IPS-18a (cell line): ENCODE measurements at regions not wholly inside any gene's neighbourhood (a gene's known extent, or its start where the extent isn't known, plus 50 kb on each side); places are given as distances from the start of the nearest gene placed in this dataset.
"Not testable (repeated sequence)": the region's sequence is repeated elsewhere in the genome, so short reads cannot be mapped to it uniquely, and the experiment has no call there.

Experiments used
- H3K27ac ChIP-seq: one replicate; pipeline ENCODE4 v1.5.1; 2013; ENCODE audit warnings: low read length
- H3K27me3 ChIP-seq: one replicate; pipeline ENCODE4 v1.6.1; 2013; ENCODE audit warnings: mild to moderate bottlenecking, low read length; ENCODE audit not compliant: control insufficient read depth, insufficient read depth
- H3K36me3 ChIP-seq: one replicate; pipeline ENCODE4 v1.6.1; 2013; ENCODE audit warnings: low read depth, low read length; ENCODE audit not compliant: control insufficient read depth
- H3K4me1 ChIP-seq: one replicate; pipeline ENCODE4 v1.6.1; 2013; ENCODE audit warnings: low read depth, low read length; ENCODE audit not compliant: control insufficient read depth
- H3K4me3 ChIP-seq: one replicate; pipeline ENCODE4 v1.5.1; 2013; ENCODE audit warnings: low read length
- H3K9ac ChIP-seq: one replicate; pipeline ENCODE4 v1.6.1; 2013; ENCODE audit warnings: mild to moderate bottlenecking, low read length, moderate library complexity
- H3K9me3 ChIP-seq: one replicate; pipeline ENCODE4 v1.6.1; 2013; ENCODE audit warnings: low read depth, low read length; ENCODE audit not compliant: control insufficient read depth

GRCh38 chr10:84599254-84599653, 270.9 kb downstream of the CCSER2 start:
- no peak overlapping the region for H3K9ac ChIP-seq
- peaks cover 27% of the 10 kb centered on the region for H3K27me3 ChIP-seq
- no peak overlapping the region for H3K4me3 ChIP-seq
- H3K36me3 ChIP-seq, result no peaks in the 10 kb centered on the region
- H3K9me3 ChIP-seq, result no peaks in the 10 kb centered on the region
- no peak overlapping the region for H3K27ac ChIP-seq
- H3K4me1 ChIP-seq, result peaks cover 3% of the 10 kb centered on the region

DNA sequence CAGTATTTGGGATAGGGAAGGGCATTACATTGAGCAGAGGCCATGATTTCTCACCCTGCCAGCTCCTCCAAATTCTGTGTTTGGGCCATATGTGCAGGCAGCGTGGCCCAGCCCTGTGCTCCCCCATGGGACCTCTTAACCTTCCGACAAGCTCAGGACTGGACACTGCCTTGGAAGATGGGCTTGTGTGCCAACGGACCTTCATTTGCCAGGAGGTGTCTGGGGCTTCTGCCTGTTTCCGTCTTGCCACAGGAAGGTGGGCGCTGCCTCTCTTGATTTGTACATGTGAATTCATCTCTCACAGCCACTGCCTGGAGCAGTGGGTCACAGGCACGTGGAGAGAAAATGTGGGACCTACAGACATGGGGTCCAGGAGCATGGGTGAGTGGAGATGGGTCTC, 272.6 kb downstream of the CCSER2 start:
- Histone ChIP-seq H3K9ac (no peak overlapping the region), H3K27me3 (peaks cover 32% of the 10 kb centered on the region), H3K36me3 (no peaks in the 10 kb centered on the region), H3K27ac (no peak overlapping the region), H3K9me3 (no peaks in the 10 kb centered on the region), H3K4me1 (peaks cover 3% of the 10 kb centered on the region), H3K4me3 (no peak overlapping the region)

GRCh38 chr10:84602543-84602942, 274.2 kb downstream of the CCSER2 start:
- peaks cover 32% of the 10 kb centered on the region for H3K27me3 ChIP-seq
- H3K36me3 ChIP-seq, H3K27ac ChIP-seq, H3K9ac ChIP-seq, H3K4me1 ChIP-seq, H3K9me3 ChIP-seq: not testable (repeated sequence)
- peak overlapping the region; percentile 48 for H3K4me3 ChIP-seq

DNA sequence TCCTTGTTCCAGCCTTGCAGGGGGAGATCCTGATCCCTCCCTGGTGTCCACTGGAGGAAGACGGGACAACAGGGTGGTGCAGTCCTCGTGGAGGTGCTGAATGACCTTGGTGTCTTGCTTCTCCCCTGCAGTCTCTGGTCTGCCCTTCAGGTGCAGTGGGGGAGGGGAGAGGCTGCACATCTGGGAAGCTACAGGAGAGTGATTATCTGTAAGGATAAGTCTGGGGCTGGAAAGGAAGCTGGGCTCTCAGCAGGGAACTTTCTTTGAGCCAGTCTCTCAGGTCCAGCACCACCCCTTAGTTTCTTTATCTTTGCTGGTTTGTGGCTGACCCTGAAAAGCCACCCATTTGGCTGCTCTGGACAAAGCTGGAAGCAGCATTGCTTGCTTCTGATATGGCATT, 275.6 kb downstream of the CCSER2 start:
- H3K27me3 ChIP-seq, result peaks cover 32% of the 10 kb centered on the region
- no peak overlapping the region for H3K4me3 ChIP-seq
- H3K9me3 ChIP-seq, result no peaks in the 10 kb centered on the region
- no peaks in the 10 kb centered on the region for H3K36me3 ChIP-seq
- H3K4me1 ChIP-seq, result peaks cover 11% of the 10 kb centered on the region
- H3K9ac ChIP-seq, result no peak overlapping the region
- H3K27ac ChIP-seq, result no peak overlapping the region

DNA sequence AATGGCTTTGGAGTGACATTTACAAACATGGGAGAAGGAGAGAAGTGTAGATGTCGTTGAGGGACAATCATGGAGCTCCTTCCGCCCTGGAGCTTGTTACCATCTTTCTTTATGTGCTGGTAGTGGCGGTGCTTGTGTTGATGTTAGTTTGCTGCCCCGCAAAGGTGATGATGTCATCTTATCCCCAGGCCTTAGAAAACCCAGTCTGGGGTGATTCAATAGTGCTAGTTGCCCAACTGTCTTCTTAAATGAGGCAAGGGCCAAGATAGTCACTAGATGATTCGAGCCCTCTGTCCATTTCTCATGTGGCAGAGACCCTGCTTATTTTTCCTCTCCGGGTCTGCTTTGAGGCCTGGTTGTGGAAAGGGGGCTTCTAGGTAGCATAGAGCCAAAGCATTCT, 277.4 kb downstream of the CCSER2 start:
- no peaks in the 10 kb centered on the region for H3K36me3 ChIP-seq
- H3K4me1 ChIP-seq, result peaks cover 11% of the 10 kb centered on the region
- no peak overlapping the region for H3K27ac ChIP-seq
- no peak overlapping the region for H3K4me3 ChIP-seq
- H3K27me3 ChIP-seq, result peaks cover 32% of the 10 kb centered on the region
- H3K9me3 ChIP-seq, result no peaks in the 10 kb centered on the region
- H3K9ac ChIP-seq, result no peak overlapping the region

DNA sequence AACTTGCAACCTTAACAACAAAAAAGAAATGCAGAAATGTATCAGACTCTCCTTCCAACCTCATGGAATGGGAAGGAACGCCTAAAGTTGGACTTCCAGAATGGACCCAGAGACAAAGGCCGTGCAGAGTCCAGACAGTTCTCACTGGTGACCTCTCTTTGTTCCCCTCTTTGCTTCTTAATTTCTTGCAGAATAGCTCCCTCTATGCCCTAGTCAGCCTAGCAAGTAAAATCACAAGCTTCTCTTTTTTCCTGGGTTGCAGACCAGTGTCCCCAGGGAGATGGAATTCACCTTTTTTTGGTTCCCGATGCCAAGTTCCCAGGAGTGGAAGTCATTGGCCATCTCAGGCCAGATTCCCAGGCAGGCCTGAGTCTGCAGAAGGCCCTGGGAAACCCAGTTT, 278.0 kb downstream of the CCSER2 start:
- Histone ChIP-seq H3K4me3 (no peak overlapping the region), H3K27me3 (peaks cover 32% of the 10 kb centered on the region), H3K9ac (no peak overlapping the region), H3K27ac (no peak overlapping the region), H3K36me3 (no peaks in the 10 kb centered on the region), H3K9me3 (no peaks in the 10 kb centered on the region), H3K4me1 (peaks cover 11% of the 10 kb centered on the region)

GRCh38 chr10:84607044-84607443, 278.7 kb downstream of the CCSER2 start:
- H3K9ac ChIP-seq, result no peak overlapping the region
- H3K36me3 ChIP-seq, result no peaks in the 10 kb centered on the region
- peaks cover 27% of the 10 kb centered on the region for H3K27me3 ChIP-seq
- no peak overlapping the region for H3K27ac ChIP-seq
- H3K4me1 ChIP-seq, result peaks cover 11% of the 10 kb centered on the region
- no peak overlapping the region for H3K4me3 ChIP-seq
- H3K9me3 ChIP-seq, result no peaks in the 10 kb centered on the region

DNA sequence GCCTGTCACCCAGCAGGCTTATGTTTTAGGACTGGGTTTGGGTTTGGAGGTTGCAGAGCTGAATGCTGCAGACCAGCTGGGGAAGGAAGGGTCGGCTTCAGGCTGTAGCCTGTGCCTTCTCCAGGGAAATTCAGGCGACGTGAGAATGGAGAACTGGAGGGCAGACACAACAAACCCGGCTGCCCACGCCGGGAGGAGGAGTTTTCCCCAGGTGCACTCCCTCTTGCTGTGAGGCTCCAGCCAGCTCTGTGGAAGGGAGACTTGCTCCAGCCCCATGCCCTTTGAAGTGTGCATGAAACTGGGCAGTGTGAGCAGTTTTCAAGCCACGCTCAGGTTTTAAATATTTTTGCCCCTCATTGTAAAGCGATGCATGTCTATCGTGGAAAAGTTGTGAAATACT, 279.1 kb downstream of the CCSER2 start:
- Histone ChIP-seq H3K27me3 (peaks cover 22% of the 10 kb centered on the region), H3K9me3 (no peaks in the 10 kb centered on the region), H3K4me1 (peaks cover 11% of the 10 kb centered on the region), H3K27ac (no peak overlapping the region), H3K9ac (no peak overlapping the region), H3K36me3 (no peaks in the 10 kb centered on the region), H3K4me3 (no peak overlapping the region)

DNA sequence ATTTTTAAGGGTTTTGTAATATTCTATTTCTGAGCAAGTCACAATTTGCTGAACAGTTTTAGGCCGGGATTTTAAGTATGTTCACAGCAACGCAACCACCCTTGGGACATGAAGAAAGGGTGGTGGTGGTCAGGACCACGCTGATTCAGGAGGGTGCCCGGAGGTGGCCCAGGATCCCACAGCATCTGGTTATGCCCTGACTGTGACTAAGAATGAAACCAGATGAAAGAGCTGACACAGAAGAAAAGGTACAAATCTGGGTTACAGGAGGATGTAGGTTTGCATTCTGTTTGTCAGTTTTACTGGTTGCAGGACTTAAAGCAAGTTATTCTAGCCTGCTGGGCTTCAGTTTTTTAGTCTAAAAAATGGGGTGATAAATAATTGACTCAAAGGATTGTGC, 279.7 kb downstream of the CCSER2 start:
- Histone ChIP-seq H3K9ac (no peak overlapping the region), H3K36me3 (no peaks in the 10 kb centered on the region), H3K4me3 (no peak overlapping the region), H3K27ac (no peak overlapping the region), H3K4me1 (peaks cover 11% of the 10 kb centered on the region), H3K27me3 (peaks cover 16% of the 10 kb centered on the region), H3K9me3 (no peaks in the 10 kb centered on the region)

GRCh38 chr10:84613336-84614021, 285.1 kb downstream of the CCSER2 start:
- Histone ChIP-seq H3K9ac (no peak overlapping the region), H3K36me3 (no peaks in the 10 kb centered on the region), H3K27ac (no peak overlapping the region), H3K9me3 (no peaks in the 10 kb centered on the region), H3K4me3 (no peak overlapping the region), H3K27me3 (no peaks in the 10 kb centered on the region), H3K4me1 (no peaks in the 10 kb centered on the region)

DNA sequence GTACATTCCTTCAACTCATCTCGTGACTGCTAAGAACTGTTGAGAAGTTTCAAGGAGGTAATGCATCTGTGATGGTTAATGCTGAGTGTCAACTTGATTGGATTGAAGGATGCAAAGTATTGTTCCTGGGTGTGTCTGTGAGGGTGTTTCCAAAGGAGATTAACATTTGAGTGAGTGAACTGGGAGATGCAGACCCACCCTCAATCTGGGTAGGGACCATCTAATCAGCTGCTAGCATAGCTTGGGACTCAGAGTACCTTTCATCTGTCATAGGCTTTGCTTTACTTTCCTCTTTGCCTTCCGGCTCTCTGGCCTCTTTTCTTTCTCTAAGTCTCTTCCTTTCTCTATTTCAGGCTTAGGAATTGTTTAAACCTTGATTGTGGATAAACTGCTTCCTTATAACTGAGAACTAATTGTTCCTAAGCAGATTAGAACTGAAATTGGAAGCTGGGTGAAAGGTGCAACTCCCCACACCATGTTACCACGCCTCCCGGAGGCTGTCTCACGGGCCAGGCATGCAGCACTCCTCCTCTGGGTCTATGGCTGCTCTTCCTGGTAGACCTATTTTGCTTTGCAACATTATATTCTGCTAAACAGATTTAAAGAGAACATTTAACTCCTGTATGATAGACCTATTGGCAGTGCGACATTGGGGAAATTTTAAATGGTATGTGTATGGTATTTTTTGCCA, 298.2 kb downstream of the CCSER2 start:
- H3K27me3 ChIP-seq, result no peaks in the 10 kb centered on the region
- H3K36me3 ChIP-seq, result no peaks in the 10 kb centered on the region
- H3K4me1 ChIP-seq, result no peaks in the 10 kb centered on the region
- no peak overlapping the region for H3K27ac ChIP-seq
- H3K9ac ChIP-seq, result no peak overlapping the region
- no peak overlapping the region for H3K4me3 ChIP-seq
- H3K9me3 ChIP-seq, result no peaks in the 10 kb centered on the region

GRCh38 chr10:84632866-84633265, 304.5 kb downstream of the CCSER2 start:
- H3K27me3 ChIP-seq, result no peaks in the 10 kb centered on the region
- H3K9ac ChIP-seq, result no peak overlapping the region
- H3K27ac ChIP-seq, result no peak overlapping the region
- H3K4me3 ChIP-seq, result no peak overlapping the region
- no peaks in the 10 kb centered on the region for H3K9me3 ChIP-seq
- H3K36me3 ChIP-seq, result no peaks in the 10 kb centered on the region
- H3K4me1 ChIP-seq, result no peaks in the 10 kb centered on the region
